Transverse colon (tissue), 4 donors: ENCODE measurements at regions not wholly inside any gene's neighbourhood (a gene's known extent, or its start where the extent isn't known, plus 50 kb on each side); places are given as distances from the start of the nearest gene placed in this dataset.

Experiments used
- DNase-seq: peaks from one replicate; pipeline ENCODE4 v3.0.0-alpha.2; 2019
- H3K27ac ChIP-seq, 4 donors: fragments of 200-600 bp; sonication (generic); 2 replicates each; pipeline ENCODE4 v1.5.1; 2016 to 2018; ENCODE audit warnings: inconsistent platforms in 4 of 4
- H3K27me3 ChIP-seq: fragments of 200-600 bp; sonication (generic); 2 replicates; pipeline ENCODE4 v1.5.1; 2017; ENCODE audit warnings: inconsistent platforms
- H3K36me3 ChIP-seq, 4 donors: fragments of 200-600 bp; sonication (generic); 2 replicates each; pipeline ENCODE4 v1.5.1; 2017 to 2019; ENCODE audit warnings: inconsistent platforms in 4 of 4
- H3K4me1 ChIP-seq, 4 donors: fragments of 200-600 bp; sonication (generic); 2 replicates each; pipeline ENCODE4 v1.5.1; 2017 to 2020; ENCODE audit warnings: inconsistent platforms in 4 of 4
- H3K4me3 ChIP-seq, 4 donors: fragments of 200-600 bp; sonication (generic); 1 replicate in 1 of 4; 2 replicates in 3 of 4; pipeline versions ENCODE4 v1.5.1 to v1.6.1; 2017 to 2019; ENCODE audit warnings: inconsistent platforms in 4 of 4
- H3K9me3 ChIP-seq, 2 donors: fragments of 200-600 bp; sonication (generic); 2 replicates each; pipeline ENCODE4 v1.5.1; 2017 to 2019; ENCODE audit warnings: inconsistent platforms in 2 of 2
- EP300 ChIP-seq: sonication (generic); formaldehyde crosslinking; IDR thresholded peaks from one replicate; pipeline ENCODE4 v1.6.1; 2017; ENCODE audit warnings: antibody characterized with exemption, low read depth
- POLR2A ChIP-seq: fragments of 450-650 bp; IDR thresholded peaks from one replicate; pipeline ENCODE4 v1.6.1; 2016; ENCODE audit warnings: antibody characterized with exemption, mild to moderate bottlenecking, moderate library complexity
- POLR2AphosphoS5 ChIP-seq, 3 donors: sonication (generic); formaldehyde crosslinking; IDR thresholded peaks; one replicate each; pipeline ENCODE4 v1.6.1; 2016; ENCODE audit warnings: antibody characterized with exemption in 3 of 3
- WGBS, 2 donors: methylation state at CpG; one replicate each; pipeline ENCODE4 v1.1.5; 2018; ENCODE audit warnings: low coverage in 1 of 2; 5-methylcytosine and 5-hydroxymethylcytosine counted together
- in situ Hi-C, 4 donors: fragments of 200-750 bp; cut with MboI; loops; one replicate each; pipeline versions ENCODE4 v1.15.0 to v1.15.1; 2017; ENCODE audit warnings: low sequenced_read_pairs in 3 of 4, low pct_ligation_motif_present in 1 of 4, low pct_unique_long_range_greater_than_20kb in 1 of 4
- intact Hi-C: fragments of 100-400 bp; cut with DNase I; formaldehyde crosslinking; loops from one replicate; pipeline ENCODE4 v1.15.1; 2023; ENCODE audit warnings: low total_unique reads
- TF ChIP-seq, protein P1 (sequence below), 5 experiments: fragments of 200-600 bp in 3 of 5; fragments of 450-650 bp in 2 of 5; sonication (generic) in 3 of 5; IDR thresholded peaks; 1 replicate in 2 of 5; 2 replicates in 3 of 5; pipeline ENCODE4 v1.5.1; 2016 to 2017; ENCODE audit warnings: antibody characterized with exemption in 5 of 5, inconsistent platforms in 3 of 5, mild to moderate bottlenecking in 2 of 5, moderate library complexity in 1 of 5

DNA sequence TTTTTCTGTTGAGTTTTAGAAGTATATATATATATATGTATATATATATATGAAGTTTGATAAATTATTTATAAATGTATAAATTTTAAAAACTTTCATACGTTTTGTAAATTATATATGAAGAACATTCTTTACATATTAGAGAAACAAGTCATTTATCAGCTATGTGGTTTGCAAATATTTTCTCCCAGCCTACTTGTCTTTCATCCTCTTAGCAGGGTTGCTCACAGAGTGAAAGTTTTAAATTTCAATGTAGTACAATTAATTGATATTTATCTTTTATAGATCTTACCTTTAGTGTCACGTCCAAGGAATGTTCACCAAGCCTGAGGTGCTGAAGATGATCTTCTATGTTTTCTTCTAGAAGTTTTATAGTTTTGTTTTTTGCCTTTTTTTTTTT lies 78.3 kb upstream of the HS6ST1 start:
- Histone ChIP-seq H3K27me3 (no peaks in the 10 kb centered on the region), H3K36me3 (no peaks in the 10 kb centered on the region), H3K4me3 (no peak overlapping the region), H3K27ac (no peak overlapping the region), H3K9me3 (no peaks in the 10 kb centered on the region), H3K4me1 (no peaks in the 10 kb centered on the region)
- in situ Hi-C loops (no loop called here), intact Hi-C loops (no loop called here)
- WGBS, 2 donors: 69 to 76% methylated on average over 2 of the region's 2 CpGs
- no peak for TF ChIP-seq POLR2A
- TF ChIP-seq, protein P1, sequence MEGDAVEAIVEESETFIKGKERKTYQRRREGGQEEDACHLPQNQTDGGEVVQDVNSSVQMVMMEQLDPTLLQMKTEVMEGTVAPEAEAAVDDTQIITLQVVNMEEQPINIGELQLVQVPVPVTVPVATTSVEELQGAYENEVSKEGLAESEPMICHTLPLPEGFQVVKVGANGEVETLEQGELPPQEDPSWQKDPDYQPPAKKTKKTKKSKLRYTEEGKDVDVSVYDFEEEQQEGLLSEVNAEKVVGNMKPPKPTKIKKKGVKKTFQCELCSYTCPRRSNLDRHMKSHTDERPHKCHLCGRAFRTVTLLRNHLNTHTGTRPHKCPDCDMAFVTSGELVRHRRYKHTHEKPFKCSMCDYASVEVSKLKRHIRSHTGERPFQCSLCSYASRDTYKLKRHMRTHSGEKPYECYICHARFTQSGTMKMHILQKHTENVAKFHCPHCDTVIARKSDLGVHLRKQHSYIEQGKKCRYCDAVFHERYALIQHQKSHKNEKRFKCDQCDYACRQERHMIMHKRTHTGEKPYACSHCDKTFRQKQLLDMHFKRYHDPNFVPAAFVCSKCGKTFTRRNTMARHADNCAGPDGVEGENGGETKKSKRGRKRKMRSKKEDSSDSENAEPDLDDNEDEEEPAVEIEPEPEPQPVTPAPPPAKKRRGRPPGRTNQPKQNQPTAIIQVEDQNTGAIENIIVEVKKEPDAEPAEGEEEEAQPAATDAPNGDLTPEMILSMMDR (IDR thresholded peaks at IDR 0.05): no peak
- TF ChIP-seq EP300: no peak
- no peak for TF ChIP-seq POLR2AphosphoS5 (IDR thresholded peaks at IDR 0.05)
- no peak for DNase-seq

DNA sequence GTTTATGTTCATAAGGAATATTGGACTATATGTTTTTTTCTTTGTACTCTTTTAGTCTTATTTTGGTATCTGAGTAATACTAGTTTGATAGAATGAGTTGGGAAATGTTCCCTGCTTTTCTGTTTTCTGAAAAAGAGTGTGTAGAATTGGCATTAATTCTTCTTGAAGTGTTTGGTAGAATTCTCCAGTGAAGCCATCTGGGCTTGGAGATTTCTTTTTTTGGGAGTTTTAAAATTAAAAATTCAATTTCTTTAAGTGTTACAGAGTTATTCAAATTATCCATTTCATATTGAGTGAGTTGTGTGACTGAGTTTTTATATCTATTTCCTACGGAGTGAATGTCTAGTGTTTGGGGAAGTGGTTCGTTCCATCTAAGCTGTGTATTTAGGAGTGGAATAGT lies 80.6 kb upstream of the HS6ST1 start:
- no peak overlapping the region for H3K27ac ChIP-seq
- TF ChIP-seq POLR2AphosphoS5 (IDR thresholded peaks at IDR 0.05): no peak
- no peak for TF ChIP-seq POLR2A
- TF ChIP-seq EP300: no peak
- TF ChIP-seq, protein P1 (IDR thresholded peaks at IDR 0.05): no peak
- H3K4me3 ChIP-seq: no peak overlapping the region
- no peaks in the 10 kb centered on the region for H3K9me3 ChIP-seq
- in situ Hi-C loops: no loop called here
- H3K36me3 ChIP-seq: no peaks in the 10 kb centered on the region
- H3K27me3 ChIP-seq: no peaks in the 10 kb centered on the region
- 84 to 94% methylated on average over 2 of the region's 2 CpGs for WGBS, 2 donors
- no peak for DNase-seq
- no peaks in the 10 kb centered on the region for H3K4me1 ChIP-seq
- intact Hi-C loops: no loop called here

DNA sequence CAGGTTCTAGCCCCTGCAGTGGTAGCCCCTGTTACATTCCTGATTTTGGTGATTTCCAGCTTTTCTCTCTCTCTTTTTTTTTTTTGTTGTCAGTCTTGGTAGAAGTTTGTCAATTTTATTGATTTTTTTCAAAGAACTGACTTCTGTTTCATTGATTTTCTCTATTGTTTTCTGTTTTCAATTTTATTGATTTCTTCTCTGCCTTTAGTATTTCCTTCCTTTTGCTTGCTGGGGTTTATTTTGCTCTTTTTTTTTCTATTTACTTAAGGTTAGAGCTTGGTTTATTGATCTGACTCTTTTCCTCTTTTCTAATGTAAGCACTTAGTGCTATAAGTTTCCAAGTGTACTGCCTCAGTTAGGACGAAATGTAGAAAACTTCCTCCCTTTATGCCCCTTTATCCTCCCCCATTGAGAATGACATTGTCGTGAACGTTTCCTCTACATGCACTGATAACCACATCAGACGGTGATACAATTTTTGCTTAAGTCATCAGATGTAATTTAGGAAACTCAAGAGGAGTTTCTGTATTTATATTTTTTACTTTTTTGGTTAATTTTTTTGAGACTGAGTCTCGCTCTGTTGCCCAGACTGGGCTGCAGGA lies 81.1 kb upstream of the HS6ST1 start:
- no peak for DNase-seq

DNA sequence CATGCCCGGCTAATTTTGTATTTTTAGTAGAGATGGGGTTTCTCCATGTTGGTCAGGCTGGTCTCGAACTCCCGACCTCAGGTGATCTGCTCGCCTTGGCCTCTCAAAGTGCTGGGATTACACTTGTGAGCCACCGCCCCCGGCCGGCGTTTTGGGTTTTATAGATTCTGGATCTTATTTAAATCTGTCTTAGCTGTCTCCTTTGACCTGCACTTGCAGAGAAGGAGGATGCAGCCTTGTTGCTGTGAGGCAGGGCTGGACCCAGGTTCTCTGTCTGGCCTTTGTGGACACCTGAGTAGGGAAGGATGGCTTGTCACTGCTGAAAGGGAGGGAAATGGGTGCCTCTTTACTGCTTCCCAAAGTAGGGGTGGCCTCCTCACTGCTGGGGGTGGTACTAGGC lies 83.0 kb upstream of the HS6ST1 start:
- intact Hi-C loops: no loop called here
- Histone ChIP-seq H3K27me3 (no peaks in the 10 kb centered on the region), H3K4me3 (no peak overlapping the region), H3K27ac (no peak overlapping the region), H3K36me3 (no peaks in the 10 kb centered on the region), H3K4me1 (no peaks in the 10 kb centered on the region), H3K9me3 (no peaks in the 10 kb centered on the region)
- no peak for DNase-seq
- TF ChIP-seq, protein P1 (IDR thresholded peaks at IDR 0.05): no peak
- TF ChIP-seq POLR2AphosphoS5 (IDR thresholded peaks at IDR 0.05) (no peak), EP300 (no peak), POLR2A (no peak)
- in situ Hi-C loops: no loop called here
- 95% methylated on average over 8 of the region's 8 CpGs; no CpG with 5 or more reads in 1 of the 2 donors for WGBS, 2 donors

More for the DNA sequence above, 81.1 kb upstream of the HS6ST1 start:
- H3K27ac ChIP-seq: no peak overlapping the region
- H3K9me3 ChIP-seq: no peaks in the 10 kb centered on the region
- TF ChIP-seq POLR2AphosphoS5 (IDR thresholded peaks at IDR 0.05) (no peak), EP300 (no peak), POLR2A (no peak)
- TF ChIP-seq, protein P1 (IDR thresholded peaks at IDR 0.05): no peak
- intact Hi-C loops (no loop called here), in situ Hi-C loops (no loop called here)
- no peaks in the 10 kb centered on the region for H3K27me3 ChIP-seq
- no peaks in the 10 kb centered on the region for H3K36me3 ChIP-seq
- no peaks in the 10 kb centered on the region for H3K4me1 ChIP-seq
- H3K4me3 ChIP-seq: no peak overlapping the region
- 48 to 60% methylated on average over 4 to 5 of the region's 5 CpGs for WGBS, 2 donors
